ENCODE measurements at regions not wholly inside any gene's neighbourhood (a gene's known extent, or its start where the extent isn't known, plus 50 kb on each side); places are given as distances from the start of the nearest gene placed in this dataset.

DNA sequence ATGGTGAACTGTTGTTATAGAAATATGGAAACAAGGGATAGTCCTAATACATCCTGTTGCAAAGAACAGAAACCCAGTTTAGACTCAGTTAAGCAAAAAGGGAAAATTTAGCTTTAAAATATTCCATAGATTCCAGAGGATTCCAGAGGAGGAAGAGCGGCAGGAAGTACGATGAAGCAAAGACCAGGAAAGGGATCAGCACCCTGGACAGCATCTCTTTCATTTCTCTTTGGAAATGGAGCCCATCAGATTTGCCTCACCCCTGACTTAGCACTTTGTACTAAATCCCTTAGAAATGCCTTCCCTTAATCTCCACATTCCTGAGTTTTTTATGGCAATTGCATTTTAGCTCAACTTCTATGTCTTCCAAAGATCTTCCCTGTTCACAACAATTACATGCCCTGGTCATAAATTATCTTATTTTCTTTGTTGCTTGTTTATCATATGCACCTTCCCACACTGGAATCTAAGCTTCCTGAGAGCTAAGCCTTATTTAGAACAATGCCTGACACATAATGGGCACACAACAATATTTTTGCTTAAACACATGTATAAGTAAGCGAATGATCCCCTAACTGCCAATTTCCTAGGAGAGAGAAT lies 150.0 kb upstream of the RBFOX1 start:
- Mint-ChIP-seq H3K4me1 (no peaks in the 10 kb centered on the region), H3K9me3 (peaks cover 8 to 28% (median 13%) of the 10 kb centered on the region in 5 donors), H3K36me3 (no peaks in the 10 kb centered on the region), H3K27ac (no peak overlapping the region), H3K4me3 (no peak overlapping the region), H3K27me3 (no peaks in the 10 kb centered on the region)
- H3K9me3 ChIP-seq (ENCODE audit: low read length) = no peaks in the 10 kb centered on the region
- ChIA-PET POLR2A (no interaction called here), CTCF (no interaction called here)
- H3K36me3 ChIP-seq (ENCODE audit: insufficient read depth, low read length) = no peaks in the 10 kb centered on the region
- H3K27ac ChIP-seq (ENCODE audit: low read depth, low read length) = no peak overlapping the region
- H3K4me1 ChIP-seq (ENCODE audit: insufficient read depth, low read length) = no peaks in the 10 kb centered on the region
- DNase-seq = no peak
- no peaks in the 10 kb centered on the region for H3K27me3 ChIP-seq (ENCODE audit: insufficient read depth, low read length, poor library complexity, severe bottlenecking)
- H3K4me3 ChIP-seq (ENCODE audit: low read length) = no peak overlapping the region

DNA sequence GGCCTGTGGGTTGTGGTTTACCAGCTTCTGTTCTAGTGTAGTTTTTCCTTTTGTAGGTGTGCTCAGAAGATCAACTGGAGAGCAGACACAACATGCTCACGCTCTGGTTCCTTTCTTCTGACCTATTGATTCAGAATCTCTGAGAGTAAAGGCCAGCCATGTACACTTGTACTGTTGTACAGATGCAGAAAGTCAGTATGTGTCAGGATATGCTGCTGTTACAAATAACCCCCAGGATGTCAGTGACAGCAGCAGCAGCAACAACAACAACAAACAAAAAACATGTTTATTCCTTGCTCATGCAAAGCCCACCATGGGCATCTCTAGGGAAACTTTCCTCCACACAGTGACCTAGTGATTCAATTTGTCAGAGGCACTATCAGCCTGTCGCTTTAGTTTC lies 154.8 kb upstream of the RBFOX1 start:
- Mint-ChIP-seq H3K27ac (no peak overlapping the region), H3K9me3 (peaks cover 14 to 35% (median 23%) of the 10 kb centered on the region in 5 donors), H3K27me3 (peaks cover 0 to 1% of the 10 kb centered on the region in 2 donors), H3K4me1 (no peaks in the 10 kb centered on the region), H3K36me3 (no peaks in the 10 kb centered on the region), H3K4me3 (no peak overlapping the region)
- Histone ChIP-seq H3K27me3 (ENCODE audit: insufficient read depth, low read length, poor library complexity, severe bottlenecking) (no peaks in the 10 kb centered on the region), H3K27ac (ENCODE audit: low read depth, low read length) (no peak overlapping the region), H3K36me3 (ENCODE audit: insufficient read depth, low read length) (no peaks in the 10 kb centered on the region), H3K4me1 (ENCODE audit: insufficient read depth, low read length) (no peaks in the 10 kb centered on the region), H3K4me3 (ENCODE audit: low read length) (no peak overlapping the region), H3K9me3 (ENCODE audit: low read length) (no peaks in the 10 kb centered on the region)
- ChIA-PET CTCF (no interaction called here), POLR2A (no interaction called here)
- no peak for DNase-seq

DNA sequence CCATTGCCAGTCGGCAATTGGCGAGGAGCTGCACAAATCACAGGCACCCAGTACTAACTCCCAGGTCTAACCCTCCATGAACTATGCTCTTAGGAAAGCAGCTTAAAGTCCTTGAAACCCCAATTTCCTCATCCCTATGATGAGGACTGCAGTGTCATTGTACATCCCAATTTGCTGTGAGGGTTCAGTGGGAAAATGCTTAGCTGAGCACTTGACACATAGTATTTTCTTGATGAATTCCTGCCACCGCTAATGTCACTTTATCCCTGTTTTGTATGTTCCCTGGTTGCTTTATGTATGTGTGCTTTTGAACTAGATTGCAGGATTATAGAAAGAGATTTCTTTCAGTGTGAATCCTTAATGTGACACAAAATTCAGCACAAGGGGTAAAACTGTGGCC lies 161.5 kb upstream of the RBFOX1 start:
- H3K27ac ChIP-seq (ENCODE audit: low read depth, low read length) = no peak overlapping the region
- peaks cover 8 to 26% (median 15%) of the 10 kb centered on the region in 5 donors for H3K9me3 Mint-ChIP-seq
- no peak overlapping the region for H3K4me3 Mint-ChIP-seq
- H3K9me3 ChIP-seq (ENCODE audit: low read length) = no peaks in the 10 kb centered on the region
- CTCF ChIA-PET = no interaction called here
- H3K36me3 Mint-ChIP-seq = no peaks in the 10 kb centered on the region
- POLR2A ChIA-PET = no interaction called here
- no peak overlapping the region for H3K4me3 ChIP-seq (ENCODE audit: low read length)
- H3K36me3 ChIP-seq (ENCODE audit: insufficient read depth, low read length) = no peaks in the 10 kb centered on the region
- no peak overlapping the region for H3K27ac Mint-ChIP-seq
- no peaks in the 10 kb centered on the region for H3K27me3 ChIP-seq (ENCODE audit: insufficient read depth, low read length, poor library complexity, severe bottlenecking)
- no peak for DNase-seq
- no peaks in the 10 kb centered on the region for H3K4me1 Mint-ChIP-seq
- no peaks in the 10 kb centered on the region for H3K4me1 ChIP-seq (ENCODE audit: insufficient read depth, low read length)
- H3K27me3 Mint-ChIP-seq = peaks cover 0 to 5% of the 10 kb centered on the region in 2 donors

DNA sequence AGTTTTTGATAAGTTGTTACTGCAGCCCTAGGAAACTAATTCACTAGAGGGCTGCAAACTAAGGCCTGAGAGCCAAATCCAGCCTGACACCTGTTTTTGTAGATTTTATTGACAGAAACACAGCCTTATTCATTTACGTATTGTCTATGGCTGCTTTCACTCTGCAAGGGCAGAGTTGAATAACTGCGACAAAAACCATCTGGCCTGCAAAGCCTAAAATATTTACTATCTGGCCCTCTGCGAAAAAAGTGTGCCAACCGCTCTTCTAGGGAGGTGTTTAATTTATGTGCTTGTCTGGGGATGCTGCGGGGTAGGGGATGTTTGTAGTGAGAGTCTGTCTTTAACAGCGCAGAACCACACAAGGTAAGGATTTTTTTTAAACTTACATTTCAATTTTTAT lies 165.0 kb upstream of the RBFOX1 start:
- H3K9me3 Mint-ChIP-seq = peaks cover 4 to 25% (median 19%) of the 10 kb centered on the region in 5 donors
- H3K27me3 Mint-ChIP-seq = peaks cover 0 to 2% of the 10 kb centered on the region in 2 donors
- H3K4me3 Mint-ChIP-seq = no peak overlapping the region
- H3K27me3 ChIP-seq (ENCODE audit: insufficient read depth, low read length, poor library complexity, severe bottlenecking) = no peaks in the 10 kb centered on the region
- H3K9me3 ChIP-seq (ENCODE audit: low read length) = no peaks in the 10 kb centered on the region
- no peak overlapping the region for H3K27ac ChIP-seq (ENCODE audit: low read depth, low read length)
- no peaks in the 10 kb centered on the region for H3K36me3 ChIP-seq (ENCODE audit: insufficient read depth, low read length)
- no peak for DNase-seq
- no peaks in the 10 kb centered on the region for H3K4me1 Mint-ChIP-seq
- ChIA-PET CTCF (no interaction called here), POLR2A (no interaction called here)
- no peaks in the 10 kb centered on the region for H3K36me3 Mint-ChIP-seq
- H3K27ac Mint-ChIP-seq = no peak overlapping the region
- H3K4me1 ChIP-seq (ENCODE audit: insufficient read depth, low read length) = no peaks in the 10 kb centered on the region
- no peak overlapping the region for H3K4me3 ChIP-seq (ENCODE audit: low read length)

DNA sequence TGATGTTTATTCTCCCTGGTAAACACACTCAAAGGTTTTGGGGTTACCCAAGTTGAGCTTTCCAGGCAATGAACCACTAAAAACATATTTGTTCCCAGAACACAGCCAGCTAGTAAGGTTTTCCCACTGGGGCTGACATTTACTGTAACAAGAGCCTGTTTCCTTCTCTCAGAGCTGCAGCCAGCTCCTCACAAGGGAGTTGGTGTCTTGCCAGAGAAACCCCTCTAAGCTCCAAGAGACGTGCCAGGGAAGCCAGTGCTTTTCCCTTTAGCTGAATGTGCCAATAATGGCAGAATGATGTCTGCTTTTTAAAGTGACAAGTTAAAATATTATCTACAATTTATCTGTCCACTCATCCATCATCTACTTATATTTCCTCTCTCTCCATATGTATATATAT lies 170.8 kb upstream of the RBFOX1 start:
- Mint-ChIP-seq H3K4me1 (no peaks in the 10 kb centered on the region), H3K27me3 (no peaks in the 10 kb centered on the region), H3K27ac (no peak overlapping the region), H3K4me3 (no peak overlapping the region), H3K9me3 (peaks cover 3 to 29% (median 23%) of the 10 kb centered on the region in 5 donors), H3K36me3 (no peaks in the 10 kb centered on the region)
- no peak overlapping the region for H3K4me3 ChIP-seq (ENCODE audit: low read length)
- no peaks in the 10 kb centered on the region for H3K36me3 ChIP-seq (ENCODE audit: insufficient read depth, low read length)
- no peaks in the 10 kb centered on the region for H3K9me3 ChIP-seq (ENCODE audit: low read length)
- ChIA-PET CTCF (no interaction called here), POLR2A (no interaction called here)
- no peak overlapping the region for H3K27ac ChIP-seq (ENCODE audit: low read depth, low read length)
- H3K27me3 ChIP-seq (ENCODE audit: insufficient read depth, low read length, poor library complexity, severe bottlenecking) = no peaks in the 10 kb centered on the region
- no peaks in the 10 kb centered on the region for H3K4me1 ChIP-seq (ENCODE audit: insufficient read depth, low read length)
- no peak for DNase-seq

DNA sequence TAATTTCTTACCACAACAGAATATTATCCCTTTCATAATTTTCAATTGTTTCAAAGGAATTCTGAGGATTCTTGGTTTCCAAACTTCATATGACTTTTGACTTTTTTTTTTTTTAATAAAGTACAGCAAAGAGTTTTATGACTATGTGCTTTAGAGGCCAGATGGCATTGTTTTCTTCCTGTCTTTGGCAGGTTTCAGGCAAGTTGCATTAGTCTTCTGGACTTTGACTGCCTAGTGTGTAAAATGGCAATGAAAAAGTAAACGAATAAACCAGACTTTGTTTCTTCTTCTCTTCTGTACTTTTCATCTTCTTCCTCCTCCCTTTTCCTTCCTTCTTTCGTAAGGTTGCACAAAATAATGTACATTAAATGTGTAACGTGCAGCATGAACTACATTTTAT lies 172.6 kb upstream of the RBFOX1 start:
- POLR2A ChIA-PET = no interaction called here
- no peaks in the 10 kb centered on the region for H3K36me3 Mint-ChIP-seq
- Histone ChIP-seq H3K4me3 (ENCODE audit: low read length) (no peak overlapping the region), H3K36me3 (ENCODE audit: insufficient read depth, low read length) (no peaks in the 10 kb centered on the region), H3K27ac (ENCODE audit: low read depth, low read length) (no peak overlapping the region), H3K4me1 (ENCODE audit: insufficient read depth, low read length) (no peaks in the 10 kb centered on the region), H3K9me3 (ENCODE audit: low read length) (no peaks in the 10 kb centered on the region), H3K27me3 (ENCODE audit: insufficient read depth, low read length, poor library complexity, severe bottlenecking) (no peaks in the 10 kb centered on the region)
- CTCF ChIA-PET = no interaction called here
- H3K27me3 Mint-ChIP-seq = no peaks in the 10 kb centered on the region
- no peak overlapping the region for H3K4me3 Mint-ChIP-seq
- H3K4me1 Mint-ChIP-seq = no peaks in the 10 kb centered on the region
- no peak overlapping the region for H3K27ac Mint-ChIP-seq
- H3K9me3 Mint-ChIP-seq = peaks cover 3 to 26% (median 19%) of the 10 kb centered on the region in 5 donors
- DNase-seq = no peak

DNA sequence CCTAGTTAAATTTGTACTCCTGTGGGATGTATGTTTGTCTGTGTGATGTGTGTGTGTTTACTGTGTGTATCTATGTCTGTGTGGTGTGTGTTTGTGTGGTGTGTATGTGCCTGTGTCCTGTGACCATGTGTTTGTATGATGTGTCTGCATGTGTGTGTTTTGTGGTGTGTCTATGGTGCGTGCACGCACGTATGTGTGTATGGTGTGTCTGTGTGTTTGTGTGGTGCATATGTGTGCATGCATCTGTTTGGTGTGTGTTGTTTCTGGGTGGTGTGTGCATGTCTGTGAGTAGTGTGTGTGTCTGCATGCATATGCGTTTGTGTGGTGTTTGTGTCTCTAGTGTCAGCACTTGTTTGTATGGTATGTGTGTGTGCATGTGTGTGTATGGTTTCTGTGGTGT lies 174.2 kb upstream of the RBFOX1 start:
- ChIA-PET POLR2A (no interaction called here), CTCF (no interaction called here)
- Histone ChIP-seq H3K27ac (ENCODE audit: low read depth, low read length) (no peak overlapping the region), H3K27me3 (ENCODE audit: insufficient read depth, low read length, poor library complexity, severe bottlenecking) (no peaks in the 10 kb centered on the region), H3K4me3 (ENCODE audit: low read length) (no peak overlapping the region), H3K9me3 (ENCODE audit: low read length) (no peaks in the 10 kb centered on the region), H3K4me1 (ENCODE audit: insufficient read depth, low read length) (no peaks in the 10 kb centered on the region), H3K36me3 (ENCODE audit: insufficient read depth, low read length) (no peaks in the 10 kb centered on the region)
- H3K36me3 Mint-ChIP-seq = no peaks in the 10 kb centered on the region
- no peak overlapping the region for H3K4me3 Mint-ChIP-seq
- H3K9me3 Mint-ChIP-seq = peaks cover 3 to 19% (median 19%) of the 10 kb centered on the region in 5 donors
- no peaks in the 10 kb centered on the region for H3K4me1 Mint-ChIP-seq
- H3K27me3 Mint-ChIP-seq = no peaks in the 10 kb centered on the region
- no peak for DNase-seq
- H3K27ac Mint-ChIP-seq = no peak overlapping the region

DNA sequence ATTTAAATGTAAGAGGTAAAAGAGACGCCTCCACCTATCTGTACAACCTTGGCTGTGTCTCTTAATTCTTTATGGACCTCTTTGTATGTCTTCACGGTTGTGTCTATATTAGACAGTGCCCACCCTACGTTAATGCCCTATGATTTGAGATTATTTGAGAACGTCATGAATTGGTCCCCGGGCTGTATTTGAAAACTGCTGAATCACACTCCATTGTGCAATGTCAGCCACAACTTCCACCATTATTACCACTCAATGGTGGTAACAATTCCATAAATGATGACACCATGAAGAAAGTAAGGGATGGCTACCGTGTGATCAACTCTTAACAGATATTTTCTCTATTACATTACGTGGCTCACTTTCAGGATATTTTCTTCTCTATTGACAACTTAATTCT lies 182.4 kb upstream of the RBFOX1 start:
- Mint-ChIP-seq H3K36me3 (no peaks in the 10 kb centered on the region), H3K9me3 (peaks cover 19 to 33% (median 24%) of the 10 kb centered on the region in 5 donors), H3K27me3 (peaks cover 0 to 1% of the 10 kb centered on the region in 2 donors), H3K4me1 (no peaks in the 10 kb centered on the region), H3K4me3 (no peak overlapping the region), H3K27ac (no peak overlapping the region)
- DNase-seq = no peak
- POLR2A ChIA-PET = no interaction called here
- H3K4me3 ChIP-seq (ENCODE audit: low read length) = no peak overlapping the region
- H3K4me1 ChIP-seq (ENCODE audit: insufficient read depth, low read length) = no peaks in the 10 kb centered on the region
- no peaks in the 10 kb centered on the region for H3K9me3 ChIP-seq (ENCODE audit: low read length)
- no peaks in the 10 kb centered on the region for H3K36me3 ChIP-seq (ENCODE audit: insufficient read depth, low read length)
- CTCF ChIA-PET = no interaction called here
- H3K27me3 ChIP-seq (ENCODE audit: insufficient read depth, low read length, poor library complexity, severe bottlenecking) = no peaks in the 10 kb centered on the region
- H3K27ac ChIP-seq (ENCODE audit: low read depth, low read length) = no peak overlapping the region

DNA sequence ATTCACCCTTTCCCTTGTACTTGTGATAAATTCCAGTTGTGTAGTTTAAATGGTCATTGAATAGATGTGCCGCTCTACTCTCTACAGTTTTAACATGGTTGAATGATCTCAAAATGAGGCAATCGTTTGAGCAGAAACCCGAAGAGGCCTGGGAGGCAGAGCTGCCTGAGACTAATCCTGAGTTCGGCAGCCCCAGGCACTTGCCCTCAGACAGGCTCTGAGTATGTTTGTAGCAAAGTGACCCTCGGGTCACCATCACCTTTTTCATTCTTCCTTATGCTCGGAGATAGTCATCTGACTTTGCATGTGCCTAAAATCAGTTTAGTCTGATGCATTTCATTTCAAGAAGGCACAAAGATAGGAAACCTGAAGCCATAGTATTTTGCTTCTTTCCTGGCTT lies 184.0 kb upstream of the RBFOX1 start:
- Mint-ChIP-seq H3K36me3 (no peaks in the 10 kb centered on the region), H3K4me3 (no peak overlapping the region)
- H3K36me3 ChIP-seq (ENCODE audit: insufficient read depth, low read length) = no peaks in the 10 kb centered on the region

More for the DNA sequence above, 184.0 kb upstream of the RBFOX1 start:
- peaks cover 21 to 34% (median 24%) of the 10 kb centered on the region in 5 donors for H3K9me3 Mint-ChIP-seq
- ChIA-PET CTCF (no interaction called here), POLR2A (no interaction called here)
- Histone ChIP-seq H3K9me3 (ENCODE audit: low read length) (no peaks in the 10 kb centered on the region), H3K27ac (ENCODE audit: low read depth, low read length) (no peak overlapping the region), H3K27me3 (ENCODE audit: insufficient read depth, low read length, poor library complexity, severe bottlenecking) (no peaks in the 10 kb centered on the region), H3K4me3 (ENCODE audit: low read length) (no peak overlapping the region), H3K4me1 (ENCODE audit: insufficient read depth, low read length) (no peaks in the 10 kb centered on the region)
- no peaks in the 10 kb centered on the region for H3K4me1 Mint-ChIP-seq
- peaks cover 0 to 1% of the 10 kb centered on the region in 2 donors for H3K27me3 Mint-ChIP-seq
- H3K27ac Mint-ChIP-seq = no peak overlapping the region
- no peak for DNase-seq
